GM19043 (cell line): ENCODE measurements at regions not wholly inside any gene's neighbourhood (a gene's known extent, or its start where the extent isn't known, plus 50 kb on each side); places are given as distances from the start of the nearest gene placed in this dataset.

Experiments
- ATAC-seq: cut with Tn5 transposase; IDR thresholded peaks from one replicate; pipeline ENCODE4 v1.9.1; 2021; ENCODE audit warnings: low read depth; ENCODE audit not compliant: unreplicated experiment

- ATAC-seq, result no peak
Observed at GRCh38 chr2:118527571-118527970, 319.9 kb downstream of the EN1 start.

- ATAC-seq, result no peak
Observed at GRCh38 chr2:118525346-118525745, 322.1 kb downstream of the EN1 start.

- ATAC-seq, result no peak
Observed at GRCh38 chr2:118524911-118525310, 322.5 kb downstream of the EN1 start.

GRCh38 chr2:118523761-118524160 lies 323.7 kb downstream of the EN1 start:
- ATAC-seq, result no peak

GRCh38 chr2:118521960-118522359 lies 325.5 kb downstream of the EN1 start:
- no peak for ATAC-seq

GRCh38 chr2:118521272-118521671 lies 326.2 kb downstream of the EN1 start:
- no peak for ATAC-seq

- no peak for ATAC-seq
Observed at GRCh38 chr2:118520246-118520645, 327.2 kb downstream of the EN1 start.

GRCh38 chr2:118519511-118519910 lies 327.9 kb downstream of the EN1 start:
- ATAC-seq, result no peak

- no peak for ATAC-seq
Observed at GRCh38 chr2:118510807-118511206, 336.6 kb downstream of the EN1 start.

- ATAC-seq, result no peak
Observed at GRCh38 chr2:118509319-118510004, 338.0 kb downstream of the EN1 start.

GRCh38 chr2:118508282-118508681 lies 339.2 kb downstream of the EN1 start:
- no peak for ATAC-seq

GRCh38 chr2:118505436-118505835 lies 342.0 kb downstream of the EN1 start:
- ATAC-seq, result no peak

- no peak for ATAC-seq
Observed at GRCh38 chr2:118502106-118502505, 345.3 kb downstream of the EN1 start.

- ATAC-seq, result no peak
Observed at GRCh38 chr2:118498943-118499342, 348.5 kb downstream of the EN1 start.

- no peak for ATAC-seq
Observed at GRCh38 chr2:118496870-118497611, 350.4 kb downstream of the EN1 start.

GRCh38 chr2:118496467-118496866 lies 351.0 kb downstream of the EN1 start:
- no peak for ATAC-seq

- no peak for ATAC-seq
Observed at GRCh38 chr2:118495290-118495689, 352.2 kb downstream of the EN1 start.

- ATAC-seq, result no peak
Observed at GRCh38 chr2:118493213-118493612, 354.2 kb downstream of the EN1 start.

- no peak for ATAC-seq
Observed at GRCh38 chr2:118492335-118492734, 355.1 kb downstream of the EN1 start.

GRCh38 chr2:118490330-118490729 lies 357.1 kb downstream of the EN1 start:
- no peak for ATAC-seq

- no peak for ATAC-seq
Observed at GRCh38 chr2:118489712-118490299, 357.6 kb downstream of the EN1 start.

- ATAC-seq, result no peak
Observed at GRCh38 chr2:118481299-118481698, 366.1 kb downstream of the EN1 start.
